ENCODE measurements at regions not wholly inside any gene's neighbourhood (a gene's known extent, or its start where the extent isn't known, plus 50 kb on each side); places are given as distances from the start of the nearest gene placed in this dataset. TPM values are rescaled to one million over a fixed set of nuclear protein-coding genes. Genes with fewer than 3 reads are reported as not detected.

- intact Hi-C loops (cut with DNase I, micrococcal nuclease): no loop called here
Measured at GRCh38 chr4:61143461-61143860, 56.7 kb upstream of the ADGRL3 start.

GRCh38 chr4:61149278-61149677 is 50.8 kb upstream of the ADGRL3 start:
- no peak for TF ChIP-seq CTCF (IDR thresholded peaks at IDR 0.05)
- intact Hi-C loops (cut with DNase I, micrococcal nuclease): no loop called here
- DNase-seq: no peak

More at GRCh38 chr4:61143461-61143860, 56.7 kb upstream of the ADGRL3 start:
- H3K36me3 ChIP-seq (ENCODE audit: low read depth): no peaks in the 10 kb centered on the region
- DNase-seq (no peak), ATAC-seq (no peak)
- H3K9me3 ChIP-seq: no peaks in the 10 kb centered on the region
- no peak for TF ChIP-seq CTCF (IDR thresholded peaks at IDR 0.05)
- H3K4me3 ChIP-seq: no peak overlapping the region
- H3K4me1 ChIP-seq (ENCODE audit: low read depth): no peaks in the 10 kb centered on the region

More at GRCh38 chr4:61149278-61149677, 50.8 kb upstream of the ADGRL3 start:
- H3K9me3 ChIP-seq: no peaks in the 10 kb centered on the region
- H3K4me3 ChIP-seq: no peak overlapping the region
- no peaks in the 10 kb centered on the region for H3K4me1 ChIP-seq (ENCODE audit: low read depth)
- no peaks in the 10 kb centered on the region for H3K36me3 ChIP-seq (ENCODE audit: low read depth)
- no peak for ATAC-seq

Small RNAs in the stretch of these regions (microRNA-seq; reads per million reads assigned to microRNA genes)
- not detected for gene MIR548AG1
